ENCODE measurements at regions not wholly inside any gene's neighbourhood (a gene's known extent, or its start where the extent isn't known, plus 50 kb on each side); places are given as distances from the start of the nearest gene placed in this dataset.

DNA sequence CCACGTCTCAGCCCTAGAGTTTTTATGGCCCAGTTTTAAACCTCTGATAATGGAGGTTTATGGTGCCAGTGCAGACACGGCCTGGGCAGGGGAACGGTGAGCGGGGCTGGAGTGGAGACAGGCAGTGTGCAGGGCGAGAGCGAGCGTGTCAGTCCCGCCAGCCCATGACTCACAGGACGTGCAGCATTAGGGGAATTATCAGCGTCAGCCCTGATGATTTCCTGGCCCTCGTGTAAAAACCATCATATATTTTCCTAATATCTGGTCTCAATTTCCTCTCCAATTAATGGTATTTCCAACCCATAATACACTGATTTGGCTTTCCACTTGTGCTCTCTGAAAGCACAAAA lies 104.6 kb upstream of the VSTM2B start:
- DNase-seq (ENCODE audit: low read depth in 2 of 3, low spot score in 1 of 3), result no peak

GRCh38 chr19:29422047-29422446 lies 103.7 kb upstream of the VSTM2B start:
- no peak for DNase-seq (ENCODE audit: low read depth in 2 of 3, low spot score in 1 of 3)

DNA sequence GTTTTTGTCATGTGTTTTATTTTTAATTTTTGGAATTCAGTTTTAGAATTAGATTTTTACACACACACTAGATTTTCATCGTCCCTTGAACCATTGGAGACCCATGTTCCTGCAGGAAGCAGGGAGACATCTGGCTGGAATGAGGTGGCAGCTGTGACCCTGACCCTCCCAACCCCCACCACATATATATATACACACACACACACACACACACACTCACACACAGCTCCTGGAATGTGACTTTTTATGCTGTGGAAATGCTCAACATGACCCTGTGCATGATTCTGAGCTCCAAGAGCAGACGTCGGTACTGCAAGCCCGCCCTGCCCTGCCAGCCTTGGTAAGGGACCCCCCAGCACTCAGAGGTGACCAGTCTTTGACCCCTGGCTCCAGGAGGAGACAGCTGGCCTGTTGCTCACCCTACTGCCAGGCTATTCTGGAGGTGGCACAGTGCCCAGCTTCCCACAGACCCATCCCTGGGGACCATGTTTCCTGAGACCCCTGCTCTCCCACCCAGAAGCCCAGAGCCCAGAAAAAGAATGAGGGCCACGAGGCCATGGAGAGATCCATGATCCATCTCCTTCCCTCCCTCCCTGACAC lies 103.2 kb upstream of the VSTM2B start:
- no peak for DNase-seq (ENCODE audit: low read depth in 2 of 3, low spot score in 1 of 3)

GRCh38 chr19:29428071-29428470 lies 97.7 kb upstream of the VSTM2B start:
- no peak for DNase-seq (ENCODE audit: low read depth in 2 of 3, low spot score in 1 of 3)

- no peak for DNase-seq (ENCODE audit: low read depth in 2 of 3, low spot score in 1 of 3)
Observed at GRCh38 chr19:29429021-29429420, 96.8 kb upstream of the VSTM2B start.

DNA sequence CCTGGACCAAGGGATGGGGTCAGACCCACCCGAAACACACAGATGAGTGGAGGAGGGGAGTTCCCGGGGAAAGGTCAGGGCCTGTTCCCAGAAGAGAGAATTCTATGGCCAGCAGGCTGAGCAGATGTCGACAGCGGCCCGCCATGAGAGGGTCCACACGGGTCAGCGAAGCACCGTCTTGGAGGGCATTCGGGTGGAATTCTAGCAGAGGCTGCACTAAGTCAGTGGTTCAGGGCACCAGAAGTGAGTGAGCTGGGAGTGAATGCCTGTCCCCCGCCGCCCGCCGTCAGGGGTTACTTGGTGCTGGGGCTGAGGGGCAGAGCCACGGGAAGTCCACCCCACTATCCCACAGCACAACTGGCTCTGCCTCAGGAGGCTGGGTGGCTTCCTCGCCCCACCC lies 96.2 kb upstream of the VSTM2B start:
- no peak for DNase-seq (ENCODE audit: low read depth in 2 of 3, low spot score in 1 of 3)

DNA sequence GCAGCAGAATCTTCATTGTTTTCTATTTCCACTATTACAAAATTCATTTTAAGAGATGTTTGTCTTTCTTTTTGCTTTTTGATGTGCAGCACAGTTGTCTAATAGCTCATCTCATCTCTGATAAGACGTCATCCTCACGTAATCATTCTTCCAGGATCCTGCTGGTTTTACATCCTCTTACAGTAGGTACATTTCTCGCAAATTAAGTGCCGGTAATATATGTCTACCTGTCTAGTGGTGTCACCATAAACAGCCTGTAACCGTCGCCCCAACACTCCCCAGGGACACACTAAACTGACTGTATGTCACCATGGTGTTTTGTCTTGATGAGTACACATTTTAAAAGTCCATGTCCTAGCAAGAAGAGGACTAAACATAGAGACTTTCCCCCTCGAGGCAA lies 94.5 kb upstream of the VSTM2B start:
- no peak for DNase-seq (ENCODE audit: low read depth in 2 of 3, low spot score in 1 of 3)

DNA sequence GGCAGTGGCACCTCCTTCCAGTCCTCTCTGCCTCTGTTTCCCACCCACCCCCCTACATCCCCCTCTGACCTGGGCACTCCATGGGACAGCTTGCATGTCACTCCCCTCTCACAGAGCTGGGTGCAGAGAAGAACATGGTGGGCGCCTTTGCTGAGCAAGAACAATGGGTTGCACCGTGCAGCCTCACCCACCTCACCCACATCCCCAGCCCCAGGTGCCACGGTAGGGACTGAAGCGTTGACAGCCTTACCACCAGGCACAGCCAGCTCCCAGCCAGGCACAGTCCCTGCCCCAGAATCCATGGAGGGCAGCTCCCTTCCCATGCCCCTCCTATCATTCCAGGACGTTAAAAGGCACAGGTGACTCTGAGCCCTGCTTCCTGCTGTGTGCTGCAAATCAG lies 93.1 kb upstream of the VSTM2B start:
- DNase-seq (ENCODE audit: low read depth in 2 of 3, low spot score in 1 of 3), result no peak

DNA sequence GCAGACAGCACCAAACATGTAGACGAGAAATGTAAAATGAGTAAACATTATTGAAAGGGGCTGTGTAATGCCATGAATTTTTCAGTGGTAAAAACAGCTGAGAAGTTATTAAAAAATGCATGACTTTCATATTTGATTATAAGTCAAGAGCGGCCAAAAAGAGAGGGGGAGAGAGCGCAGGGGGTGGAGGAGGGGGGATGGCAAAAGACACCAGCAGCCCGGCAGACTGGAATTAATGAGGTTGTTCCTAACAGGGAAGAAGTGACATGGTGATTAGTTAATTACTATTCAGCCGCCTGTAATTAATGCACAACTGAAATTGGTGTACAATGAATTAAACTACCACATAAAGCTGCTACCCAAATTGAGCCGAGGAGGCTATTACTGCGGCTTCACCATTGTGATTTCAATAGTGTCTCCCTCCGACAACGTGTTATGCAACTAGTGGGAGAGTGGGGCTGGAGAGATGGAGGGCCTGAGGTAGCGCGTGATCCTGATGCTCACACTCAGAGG lies 89.1 kb upstream of the VSTM2B start:
- DNase-seq (ENCODE audit: low read depth in 2 of 3, low spot score in 1 of 3), result no peak

GRCh38 chr19:29439021-29439420 lies 86.8 kb upstream of the VSTM2B start:
- no peak for DNase-seq (ENCODE audit: low read depth in 2 of 3, low spot score in 1 of 3)

DNA sequence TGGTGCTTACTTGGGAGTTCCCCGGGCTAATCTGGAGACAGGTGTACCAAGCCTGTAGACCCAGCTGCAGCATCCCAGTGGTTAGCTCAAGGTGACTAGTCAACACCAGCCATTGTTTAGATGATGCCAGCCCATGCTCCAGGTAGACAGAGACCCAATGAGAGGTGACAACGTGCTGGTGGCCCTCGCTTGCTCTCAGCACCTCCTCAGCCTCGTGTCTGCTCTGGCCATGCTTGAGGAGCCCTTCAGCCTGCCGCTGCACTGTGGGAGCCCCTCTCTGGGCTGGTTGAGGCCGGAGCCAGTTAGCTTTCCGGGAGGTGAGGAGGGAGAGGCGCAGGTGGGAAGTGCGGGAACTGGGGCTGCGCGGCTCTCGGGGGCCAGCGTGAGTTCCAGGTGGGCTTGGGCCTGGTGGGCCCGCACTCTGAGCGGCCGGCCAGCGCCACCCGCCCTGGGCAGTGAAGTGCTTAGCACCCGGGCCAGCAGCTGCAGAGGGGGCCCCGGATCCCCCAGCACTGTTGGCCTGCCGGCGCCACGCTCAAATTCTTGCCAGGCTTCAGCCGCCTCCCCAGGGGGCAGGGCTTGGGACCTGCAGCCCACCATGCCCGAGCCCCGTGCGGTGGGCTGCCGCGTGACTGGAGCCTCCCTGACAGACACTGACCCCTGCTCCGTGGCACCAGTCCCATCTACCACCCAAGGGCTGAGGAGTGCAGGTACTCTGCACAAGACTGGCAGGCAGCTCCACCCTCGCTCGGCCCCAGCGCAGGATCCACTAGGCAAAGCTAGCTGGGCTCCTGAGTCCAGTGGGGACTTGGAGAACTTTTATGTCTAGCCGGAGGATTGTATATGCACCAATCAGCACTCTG lies 85.9 kb upstream of the VSTM2B start:
- DNase-seq (ENCODE audit: low read depth in 2 of 3, low spot score in 1 of 3), result no peak

DNA sequence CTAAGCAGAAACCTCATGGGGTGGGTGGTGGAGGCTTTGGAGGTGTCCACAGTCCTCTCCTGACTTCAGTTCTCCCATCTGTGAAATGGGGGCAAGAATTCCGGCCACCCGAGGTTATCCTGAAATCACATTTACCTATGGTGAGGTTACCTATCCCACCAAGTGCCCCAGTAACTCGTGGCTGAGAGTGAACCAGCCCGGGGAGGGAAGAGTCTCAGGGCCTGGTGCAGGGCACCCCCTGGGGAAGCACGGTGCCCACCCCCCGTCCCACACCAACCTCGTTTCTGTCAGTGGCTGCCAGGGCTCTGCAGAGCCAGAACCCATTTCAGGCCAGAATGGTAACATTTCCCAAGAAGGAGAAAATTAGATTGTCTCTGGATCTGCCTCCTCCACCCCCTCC lies 83.7 kb upstream of the VSTM2B start:
- no peak for DNase-seq (ENCODE audit: low read depth in 2 of 3, low spot score in 1 of 3)

GRCh38 chr19:29442910-29443309 lies 82.9 kb upstream of the VSTM2B start:
- no peak for DNase-seq (ENCODE audit: low read depth in 2 of 3, low spot score in 1 of 3)

DNA sequence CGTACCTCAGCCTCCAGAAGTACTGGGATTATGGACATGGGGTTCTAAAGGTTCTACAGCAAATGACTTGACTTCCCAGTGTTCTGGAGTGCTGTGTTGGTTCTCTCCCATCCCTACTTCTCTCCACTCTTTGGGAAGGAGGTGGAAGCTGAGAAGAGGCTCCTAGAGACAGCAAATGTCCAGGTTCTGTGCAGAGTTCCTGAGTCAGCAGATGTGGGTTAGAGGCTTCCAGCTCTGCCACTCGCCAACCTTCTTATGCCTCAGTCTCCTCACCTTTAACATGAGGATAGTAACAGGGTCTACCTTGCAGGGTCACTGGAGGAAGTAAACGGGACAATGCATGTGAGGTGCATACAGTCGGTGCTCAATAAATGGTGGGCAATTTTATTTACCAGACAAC lies 80.5 kb upstream of the VSTM2B start:
- no peak for DNase-seq (ENCODE audit: low read depth in 2 of 3, low spot score in 1 of 3)

DNA sequence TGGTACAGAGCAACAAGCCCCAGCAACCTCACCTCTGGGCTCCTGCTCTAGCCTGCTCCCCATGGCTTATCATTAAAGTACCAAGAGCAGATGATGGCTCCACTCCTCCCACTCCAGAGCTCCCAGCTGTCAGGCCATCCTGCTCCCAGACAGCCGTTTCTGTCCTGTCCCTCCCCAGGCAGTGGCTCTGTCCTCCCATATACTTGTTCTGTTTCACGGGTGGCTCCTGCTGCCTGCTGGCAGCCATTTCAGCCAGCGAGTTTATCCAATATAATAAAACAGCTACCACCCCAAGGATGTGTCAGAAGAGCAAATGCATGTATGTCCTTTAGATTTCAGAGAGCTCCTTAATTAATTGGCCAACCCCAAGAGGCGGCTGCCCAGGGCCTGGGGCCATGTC lies 79.4 kb upstream of the VSTM2B start:
- no peak for DNase-seq (ENCODE audit: low read depth in 2 of 3, low spot score in 1 of 3)

DNA sequence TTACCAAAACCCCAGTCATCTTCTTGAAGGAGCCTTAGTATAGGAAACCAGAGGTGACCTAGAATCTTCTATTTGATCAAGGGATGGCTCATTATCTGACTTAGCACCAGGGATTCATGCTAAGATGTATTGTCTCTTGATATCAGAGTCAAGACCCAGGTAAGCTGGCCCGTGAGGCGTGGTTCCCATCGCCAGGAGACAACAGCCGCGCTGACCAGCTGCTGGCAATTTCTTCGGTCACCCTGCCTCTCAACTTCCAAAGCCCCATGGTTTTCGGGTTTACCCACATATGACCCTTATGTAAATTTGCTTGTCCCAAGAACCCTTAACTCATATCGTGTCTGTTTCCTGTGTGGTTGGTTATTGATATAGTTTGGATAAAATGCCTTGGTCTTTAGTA lies 77.7 kb upstream of the VSTM2B start:
- no peak for DNase-seq (ENCODE audit: low read depth in 2 of 3, low spot score in 1 of 3)

DNA sequence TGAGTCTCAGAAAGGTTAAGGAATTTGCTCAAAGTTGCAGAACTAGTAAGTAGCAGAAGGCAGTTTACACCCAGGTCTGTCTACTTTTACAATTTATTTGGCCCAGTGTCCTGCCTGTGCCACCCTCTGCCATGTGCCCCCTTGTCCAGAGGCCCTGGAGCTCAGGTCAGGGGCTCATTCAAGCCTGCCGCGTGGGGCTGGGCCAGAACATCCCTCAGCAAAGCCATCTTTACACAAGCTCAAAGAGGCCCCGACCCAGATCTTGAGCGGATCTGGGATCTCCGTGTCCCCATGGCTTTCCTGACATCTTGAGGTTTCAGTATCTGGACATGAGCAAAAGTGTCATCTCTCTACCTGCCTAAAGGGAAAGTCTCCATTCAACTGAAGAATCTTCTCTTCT lies 76.4 kb upstream of the VSTM2B start:
- no peak for DNase-seq (ENCODE audit: low read depth in 2 of 3, low spot score in 1 of 3)

DNA sequence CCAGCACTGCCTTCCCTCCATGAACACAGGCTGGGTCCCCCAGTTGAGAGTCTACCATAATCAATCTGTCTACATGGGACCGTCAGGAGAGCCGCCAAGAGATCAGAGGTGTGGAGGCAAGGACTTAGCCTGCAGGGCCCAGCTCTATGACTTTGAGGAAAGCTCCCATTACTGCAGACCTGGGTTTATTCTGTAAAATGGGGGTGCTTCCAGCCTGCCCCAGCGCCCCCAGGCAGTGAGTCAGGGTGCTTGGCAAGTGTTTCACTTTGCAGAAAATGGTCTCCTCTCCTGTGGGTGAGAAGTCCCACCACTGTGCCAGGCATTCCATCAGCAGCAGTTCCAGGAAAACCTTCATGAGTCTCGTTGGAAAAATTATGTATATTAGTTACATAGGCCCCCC lies 75.5 kb upstream of the VSTM2B start:
- no peak for DNase-seq (ENCODE audit: low read depth in 2 of 3, low spot score in 1 of 3)

DNA sequence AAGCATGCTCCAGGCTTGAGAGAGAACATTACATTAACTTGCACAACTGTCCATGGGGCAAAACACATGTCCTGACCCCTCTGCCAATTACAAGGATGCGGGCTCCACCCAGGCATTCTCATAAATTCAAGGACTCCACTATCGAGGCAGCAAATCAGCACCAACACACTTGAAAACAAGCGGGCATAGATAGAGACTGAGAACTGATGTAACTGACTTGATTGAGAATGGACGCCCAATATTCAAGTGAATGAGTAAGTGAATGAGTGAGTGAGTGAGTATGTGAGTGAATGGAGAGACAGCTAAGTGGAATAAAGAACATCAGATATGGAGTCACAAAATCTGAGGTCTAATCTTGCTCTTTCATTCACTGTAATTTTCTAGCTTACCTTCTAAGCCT lies 75.0 kb upstream of the VSTM2B start:
- no peak for DNase-seq (ENCODE audit: low read depth in 2 of 3, low spot score in 1 of 3)

DNA sequence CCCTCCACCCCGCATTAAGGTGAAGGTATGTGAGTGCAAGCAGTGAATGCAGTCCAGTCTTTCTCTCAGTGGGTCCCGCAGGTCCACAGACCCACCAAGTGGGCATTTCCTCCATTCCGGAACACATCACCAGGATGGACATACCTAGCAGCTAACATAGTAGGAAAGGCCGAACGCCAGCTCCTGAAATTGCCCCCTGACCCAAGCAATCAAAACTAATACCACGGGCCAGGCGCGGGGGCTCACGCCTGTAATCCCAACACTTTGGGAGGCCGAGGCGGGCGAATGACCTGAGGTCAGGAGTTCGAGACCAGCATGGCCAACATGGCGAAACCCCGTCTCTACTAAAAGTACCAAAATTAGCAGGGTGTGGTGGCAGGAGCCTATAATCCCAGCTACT lies 71.7 kb upstream of the VSTM2B start:
- DNase-seq (ENCODE audit: low read depth in 2 of 3, low spot score in 1 of 3), result no peak

DNA sequence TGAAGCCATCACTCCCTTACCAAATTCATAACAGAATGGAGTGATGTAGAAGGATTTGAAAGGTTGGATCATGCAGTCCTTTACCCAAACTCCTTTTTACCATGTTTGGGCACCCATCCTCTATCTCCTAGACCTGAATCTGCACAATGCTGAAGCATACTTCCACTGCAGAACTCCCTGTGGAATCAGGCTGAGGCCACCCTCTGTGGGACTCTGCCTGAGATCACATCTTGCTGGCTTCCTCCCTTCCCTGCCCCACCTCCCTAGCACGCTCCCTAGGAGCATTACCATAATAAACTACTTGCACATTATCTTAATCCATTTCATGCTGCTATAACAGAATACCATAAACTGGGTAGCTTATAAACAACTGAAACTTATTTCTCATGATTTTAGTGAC lies 68.4 kb upstream of the VSTM2B start:
- no peak for DNase-seq (ENCODE audit: low read depth in 2 of 3, low spot score in 1 of 3)

- DNase-seq (ENCODE audit: low read depth in 2 of 3, low spot score in 1 of 3), result peak in 2 of 3 donors; percentile 4 to 15
Observed at GRCh38 chr19:29467824-29468401, 57.9 kb upstream of the VSTM2B start.

GRCh38 chr19:29475469-29475868 lies 50.3 kb upstream of the VSTM2B start:
- no peak for DNase-seq (ENCODE audit: low read depth in 2 of 3, low spot score in 1 of 3)
